ENCODE measurements at regions not wholly inside any gene's neighbourhood (a gene's known extent, or its start where the extent isn't known, plus 50 kb on each side); places are given as distances from the start of the nearest gene placed in this dataset.

DNA sequence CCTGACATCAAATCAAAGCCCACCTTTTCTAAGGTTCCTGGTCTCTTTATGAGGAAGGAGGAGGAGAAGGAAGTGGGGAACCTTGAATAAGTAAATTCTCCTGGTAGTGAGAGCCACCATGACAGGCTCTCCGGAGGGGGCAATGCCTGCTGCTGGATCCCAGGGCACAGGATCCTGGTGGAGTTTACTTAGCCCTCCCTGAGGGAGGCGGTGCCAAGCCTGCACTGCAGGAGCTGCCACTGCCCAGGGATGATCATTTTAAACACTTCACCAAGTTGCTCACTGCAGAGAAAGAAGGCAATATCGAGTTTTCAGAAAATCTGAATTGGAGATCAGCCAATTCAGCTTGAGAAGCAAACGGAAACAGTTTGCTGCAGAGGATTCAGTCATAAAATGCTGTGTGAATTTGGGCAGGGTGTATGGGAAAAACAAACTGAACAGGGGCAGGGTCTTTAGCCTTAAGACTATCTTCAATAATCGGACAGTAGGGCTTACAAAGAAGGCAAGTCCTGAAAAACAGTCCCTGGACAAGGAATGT lies 200.7 kb downstream of the RAD51AP2 start:
- no peak for TF ChIP-seq CTCF (conservative IDR thresholded peaks at IDR 0.05; ENCODE audit: low read depth)
- no peak for DNase-seq (ENCODE audit: low spot score)
- H3K27ac ChIP-seq: no peak overlapping the region
- ChIA-PET POLR2A (ENCODE audit: low non-redundant PET) (no interaction called here), CTCF (interaction anchor here (0.7 kb wide), 1 partner anchor 39 kb away, joined by 5 read pairs; no protein-coding TSS in a partner anchor)

DNA sequence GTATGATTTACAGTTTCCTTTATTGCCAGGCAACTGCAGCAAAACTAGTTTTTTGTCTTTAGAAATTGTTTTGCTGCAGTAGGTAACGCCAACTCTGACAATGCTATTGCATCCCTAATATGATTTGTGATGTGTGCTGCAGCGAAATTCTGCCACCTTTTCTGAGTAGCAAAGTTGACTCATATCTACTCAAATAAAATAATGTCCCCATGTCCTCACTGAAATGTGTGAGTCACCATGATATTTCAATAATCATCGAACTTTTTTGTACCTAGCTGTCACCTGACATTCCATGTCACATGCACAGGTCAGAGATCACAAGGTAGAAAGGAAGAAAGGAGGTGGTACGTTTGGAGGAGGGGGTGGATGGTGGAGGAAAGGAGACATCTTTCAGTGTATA lies 205.0 kb downstream of the RAD51AP2 start:
- POLR2A ChIA-PET (ENCODE audit: low non-redundant PET): no interaction called here
- TF ChIP-seq CTCF (conservative IDR thresholded peaks at IDR 0.05; ENCODE audit: low read depth): no peak
- CTCF ChIA-PET: interaction anchor here (0.7 kb wide), 1 partner anchor 66 kb away, joined by 3 read pairs; no protein-coding TSS in a partner anchor
- no peak for DNase-seq (ENCODE audit: low spot score)
- H3K27ac ChIP-seq: no peak overlapping the region

GRCh38 chr2:17311771-17312511 lies 206.3 kb downstream of the RAD51AP2 start:
- ChIA-PET POLR2A (ENCODE audit: low non-redundant PET) (no interaction called here), CTCF (interaction anchor here (0.6 kb wide), 1 partner anchor 26 kb away, joined by 3 read pairs; no protein-coding TSS in a partner anchor)
- DNase-seq (ENCODE audit: low spot score): no peak

DNA sequence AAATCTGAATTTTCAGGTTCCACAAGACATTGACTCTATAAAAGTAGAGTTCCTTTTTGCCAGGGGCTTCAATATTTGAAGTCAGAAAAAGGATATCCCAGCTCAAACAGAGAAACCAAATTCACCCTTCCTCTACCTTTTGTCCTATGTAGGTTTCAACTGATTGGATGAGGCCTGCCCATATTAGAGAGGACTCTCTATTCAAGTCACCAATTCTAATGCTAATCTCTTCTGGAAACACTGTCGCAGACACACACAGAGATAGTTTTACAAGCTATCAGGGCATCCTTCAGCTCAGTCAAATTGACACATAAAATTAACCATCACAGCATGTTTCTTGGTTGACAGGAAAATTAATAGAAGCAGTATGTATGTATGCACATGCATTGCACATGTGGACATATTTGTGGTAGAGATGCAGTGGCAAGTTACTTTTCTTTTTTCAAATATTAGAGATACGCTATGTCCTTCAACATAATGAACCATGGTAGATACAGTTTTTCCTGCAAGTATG lies 207.1 kb downstream of the RAD51AP2 start:
- ChIA-PET CTCF (interaction anchor here (0.7 kb wide), 1 partner anchor 227 kb away, joined by 3 read pairs; no protein-coding TSS in a partner anchor), POLR2A (ENCODE audit: low non-redundant PET) (no interaction called here)
- no peak overlapping the region for H3K27ac ChIP-seq
- DNase-seq (ENCODE audit: low spot score): no peak
- no peak for TF ChIP-seq CTCF (conservative IDR thresholded peaks at IDR 0.05; ENCODE audit: low read depth)

More at GRCh38 chr2:17311771-17312511, 206.3 kb downstream of the RAD51AP2 start:
- no peak overlapping the region for H3K27ac ChIP-seq
- TF ChIP-seq CTCF (conservative IDR thresholded peaks at IDR 0.05; ENCODE audit: low read depth): no peak

DNA sequence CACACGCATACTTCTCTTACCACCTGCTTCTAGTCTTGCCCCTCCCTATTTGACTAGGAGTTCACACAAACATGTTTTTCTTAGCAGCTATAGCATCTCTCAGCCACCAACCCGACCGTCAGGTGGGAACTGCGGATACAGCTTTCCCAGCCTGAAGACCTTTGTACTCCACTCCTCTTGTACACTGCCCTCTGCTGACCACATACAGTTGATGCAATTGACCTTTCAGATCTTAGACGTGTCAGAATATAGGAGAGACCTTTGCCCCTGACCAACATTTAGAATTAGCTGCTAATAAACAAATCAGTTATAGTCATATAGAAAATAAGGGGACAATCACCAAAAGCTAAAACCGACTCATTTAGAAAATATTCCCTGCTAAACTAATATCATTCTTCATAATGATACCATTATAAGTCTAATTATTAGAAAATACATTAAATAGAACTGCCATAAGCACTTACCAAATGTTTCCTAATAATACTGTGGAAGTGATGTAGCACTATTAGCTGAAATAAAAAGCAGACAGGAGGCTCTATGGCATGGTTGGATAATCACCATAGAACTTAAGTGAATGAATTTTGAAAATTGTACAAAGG lies 208.4 kb downstream of the RAD51AP2 start:
- H3K27ac ChIP-seq: no peak overlapping the region
- POLR2A ChIA-PET (ENCODE audit: low non-redundant PET): no interaction called here
- CTCF ChIA-PET: interaction anchor here (0.5 to 1.3 kb wide), 15 partner anchors 8 to 610 kb away, joined by 3 to 9 read pairs (median 3); no protein-coding TSS in a partner anchor
- peak; percentile 72 for TF ChIP-seq CTCF (conservative IDR thresholded peaks at IDR 0.05; ENCODE audit: low read depth)
- peak; percentile 62 for DNase-seq (ENCODE audit: low spot score)

DNA sequence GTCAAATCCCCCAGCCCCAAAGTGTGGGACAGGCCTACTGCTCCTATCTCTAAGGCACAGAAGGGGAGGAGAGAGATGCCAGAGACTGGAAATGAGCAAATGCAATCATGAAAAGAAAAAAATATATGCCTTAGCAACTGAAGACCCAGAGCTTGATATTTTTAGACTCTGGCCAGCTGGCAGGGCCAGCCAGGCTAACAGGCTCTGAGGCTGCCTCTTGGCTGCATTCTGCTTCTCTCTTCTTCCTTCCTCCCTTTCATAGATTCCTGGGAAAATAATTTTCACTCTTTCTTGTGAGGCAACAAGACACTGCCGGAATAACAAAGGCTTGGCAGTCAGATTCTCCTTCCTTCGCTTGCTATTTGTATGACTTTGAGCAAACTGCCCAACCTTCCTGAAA lies 209.1 kb downstream of the RAD51AP2 start:
- no peak for TF ChIP-seq CTCF (conservative IDR thresholded peaks at IDR 0.05; ENCODE audit: low read depth)
- ChIA-PET CTCF (interaction anchor here (0.5 to 1.3 kb wide), 13 partner anchors 8 to 609 kb away, joined by 3 to 9 read pairs (median 3); no protein-coding TSS in a partner anchor), POLR2A (ENCODE audit: low non-redundant PET) (no interaction called here)
- H3K27ac ChIP-seq: no peak overlapping the region
- DNase-seq (ENCODE audit: low spot score): no peak
